SK-N-SH treated with all-trans-retinoic acid at 6 μM for 48 hours (cell line): ENCODE measurements at regions not wholly inside any gene's neighbourhood (a gene's known extent, or its start where the extent isn't known, plus 50 kb on each side); places are given as distances from the start of the nearest gene placed in this dataset.
"Not testable (repeated sequence)": the region's sequence is repeated elsewhere in the genome, so short reads cannot be mapped to it uniquely, and the experiment has no call there.

Experiments
- CREB5 ChIP-seq: fragments of 250-450 bp; sonication (Bioruptor Pico); IDR thresholded peaks from 2 replicates; pipeline ENCODE4 v1.5.1; 2020; ENCODE audit warnings: low read depth, mild to moderate bottlenecking, moderate library complexity
- CSDC2 ChIP-seq: fragments of 250-450 bp; sonication (Bioruptor Pico); IDR thresholded peaks from 2 replicates; pipeline ENCODE4 v1.5.0; 2020; ENCODE audit warnings: mild to moderate bottlenecking, moderate library complexity
- ESRRG ChIP-seq: fragments of 250-450 bp; sonication (Bioruptor Pico); IDR thresholded peaks from 2 replicates; pipeline ENCODE4 v1.6.1; 2021; ENCODE audit warnings: mild to moderate bottlenecking
- OSR1 ChIP-seq: fragments of 250-450 bp; sonication (Bioruptor Pico); IDR thresholded peaks from 2 replicates; pipeline ENCODE4 v1.8.0; 2022; ENCODE audit warnings: moderate library complexity, mild to moderate bottlenecking, inconsistent platforms
- PATZ1 ChIP-seq: fragments of 250-450 bp; sonication (Bioruptor Pico); IDR thresholded peaks from 2 replicates; pipeline ENCODE4 v1.8.0; 2020; ENCODE audit warnings: mild to moderate bottlenecking, moderate library complexity, borderline replicate concordance
- PPARA ChIP-seq: fragments of 250-450 bp; sonication (Bioruptor Pico); IDR thresholded peaks from 2 replicates; pipeline ENCODE4 v1.5.0; 2020; ENCODE audit warnings: mild to moderate bottlenecking, borderline replicate concordance
- RARB ChIP-seq: fragments of 250-450 bp; sonication (Bioruptor Pico); IDR thresholded peaks from 2 replicates; pipeline ENCODE4 v1.8.0; 2021; ENCODE audit warnings: mild to moderate bottlenecking, moderate library complexity
- SNAI2 ChIP-seq: fragments of 250-450 bp; sonication (Bioruptor Pico); IDR thresholded peaks from 2 replicates; pipeline ENCODE4 v1.5.0; 2020; ENCODE audit warnings: mild to moderate bottlenecking, moderate library complexity
- ZFP3 ChIP-seq: fragments of 250-450 bp; sonication (Bioruptor Pico); IDR thresholded peaks from 2 replicates; pipeline ENCODE4 v1.5.0; 2020; ENCODE audit warnings: mild to moderate bottlenecking, moderate library complexity
- ZFP30 ChIP-seq: fragments of 450-650 bp; formaldehyde crosslinking; IDR thresholded peaks from 2 replicates; pipeline ENCODE4 v1.5.0; 2022; ENCODE audit warnings: mild to moderate bottlenecking, moderate library complexity

DNA sequence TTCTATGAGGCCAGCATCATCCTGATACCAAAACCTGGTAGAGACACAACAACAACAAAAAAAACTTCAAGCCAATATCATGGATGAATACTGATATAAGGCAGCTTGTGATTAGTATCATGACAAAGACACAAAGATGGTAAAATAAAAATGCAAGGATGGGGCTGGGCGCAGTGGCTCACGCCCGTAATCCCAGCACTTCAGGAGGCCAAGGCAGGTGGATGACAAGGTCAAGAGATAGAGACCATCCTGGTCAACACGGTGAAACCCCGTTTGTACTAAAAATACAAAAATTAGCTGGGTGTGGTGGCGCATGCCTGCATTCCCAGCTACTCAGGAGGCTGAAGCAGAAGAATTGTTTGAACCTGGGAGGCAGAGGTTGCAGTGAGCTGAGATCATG, 210.2 kb downstream of the POTEM start:
- TF ChIP-seq ZFP3 (CRISPR knock-in tag); PPARA (CRISPR knock-in tag); ZFP30 (CRISPR knock-in tag); PATZ1; SNAI2 (CRISPR knock-in tag); CSDC2 (CRISPR knock-in tag); ESRRG (CRISPR knock-in tag); RARB; OSR1 (CRISPR knock-in tag); CREB5: not testable (repeated sequence)
